Adrenal gland (tissue), 5 donors: ENCODE measurements at regions not wholly inside any gene's neighbourhood (a gene's known extent, or its start where the extent isn't known, plus 50 kb on each side); places are given as distances from the start of the nearest gene placed in this dataset.
"Not testable (repeated sequence)": the region's sequence is repeated elsewhere in the genome, so short reads cannot be mapped to it uniquely, and the experiment has no call there.

Experiments
- CTCF ChIP-seq, 6 experiments: fragments of 450-650 bp in 4 of 6; fragments of 200-600 bp in 2 of 6; sonication (generic) in 1 of 6; IDR thresholded peaks; 1 replicate in 5 of 6; 2 replicates in 1 of 6; pipeline versions ENCODE4 v1.5.1 to v1.8.0; 2016 to 2021; ENCODE audit warnings: antibody characterized with exemption in 6 of 6, mild to moderate bottlenecking in 2 of 6, moderate library complexity in 1 of 6
- POLR2A ChIP-seq, 2 donors: fragments of 450-650 bp; IDR thresholded peaks; one replicate each; pipeline ENCODE4 v1.6.1; 2017; ENCODE audit warnings: antibody characterized with exemption in 2 of 2, mild to moderate bottlenecking in 2 of 2, moderate library complexity in 1 of 2
- donor health status: DM: no; HTN: no; CAD: no.

- not testable (repeated sequence) for TF ChIP-seq CTCF, POLR2A (IDR thresholded peaks at IDR 0.05)
These were observed 138.4 kb upstream of the DUSP22 start for GRCh38 chr6:153867-154266.
